Frontal cortex (tissue), 3 donors: ENCODE measurements at regions not wholly inside any gene's neighbourhood (a gene's known extent, or its start where the extent isn't known, plus 50 kb on each side); places are given as distances from the start of the nearest gene placed in this dataset.
"Not testable (repeated sequence)": the region's sequence is repeated elsewhere in the genome, so short reads cannot be mapped to it uniquely, and the experiment has no call there.

Experiments
- DNase-seq, 2 donors: peaks; one replicate each; pipeline ENCODE4 v3.0.0; 2012; ENCODE audit warnings: low spot score in 2 of 2
- FAIRE-seq: peaks from 2 replicates; lab custom pipeline; 2012; peaks lifted over from hg19 to GRCh38; lab: Jason Lieb, UNC
- donor health status: control.
- donor health status: control.
- donor health status: control.

DNA sequence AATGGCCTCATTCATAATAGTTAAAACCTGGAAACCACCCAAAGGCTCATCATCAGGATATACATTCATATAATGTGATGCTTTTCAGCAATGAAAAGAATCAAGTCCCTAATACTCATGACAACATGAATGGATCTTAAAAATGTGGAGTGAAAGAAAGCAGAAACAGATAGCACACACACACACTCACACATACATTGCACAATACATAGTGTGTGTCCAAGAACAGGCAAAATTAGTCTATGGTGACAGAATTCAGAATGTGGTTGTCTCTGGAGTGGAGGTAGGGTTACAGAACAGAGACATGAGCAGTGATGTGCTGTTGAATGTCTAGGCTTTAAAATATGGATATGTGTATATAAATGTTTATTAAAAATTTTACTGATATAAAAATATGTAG, 419.9 kb upstream of the PCDH15 start:
- no peak for FAIRE-seq
- DNase-seq, result no peak

- DNase-seq (no peak), FAIRE-seq (no peak)
These were observed 414.7 kb upstream of the PCDH15 start for GRCh38 chr10:55215699-55216098.

- FAIRE-seq (no peak), DNase-seq (no peak)
These were observed 413.6 kb upstream of the PCDH15 start for GRCh38 chr10:55214608-55215007.

DNA sequence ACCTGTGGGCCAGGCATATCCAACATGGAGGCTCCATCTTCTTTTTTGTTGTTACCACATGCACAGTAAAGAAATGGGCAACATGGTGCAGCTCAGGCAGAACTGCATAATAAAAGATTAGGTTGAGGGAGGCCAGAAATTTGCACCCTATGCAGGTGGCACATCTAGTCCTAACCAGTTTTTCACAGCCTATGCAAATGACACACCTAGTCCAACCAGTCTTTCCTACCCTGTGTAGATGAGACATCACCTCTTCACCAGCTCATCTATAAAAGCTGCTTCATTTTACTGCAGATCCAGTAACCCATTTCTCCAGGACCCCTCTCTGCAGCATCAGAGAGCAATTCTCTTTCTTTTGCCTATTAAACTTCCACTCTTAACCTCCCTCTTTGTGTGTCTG, 411.0 kb upstream of the PCDH15 start:
- FAIRE-seq, result no peak
- DNase-seq, result no peak

DNA sequence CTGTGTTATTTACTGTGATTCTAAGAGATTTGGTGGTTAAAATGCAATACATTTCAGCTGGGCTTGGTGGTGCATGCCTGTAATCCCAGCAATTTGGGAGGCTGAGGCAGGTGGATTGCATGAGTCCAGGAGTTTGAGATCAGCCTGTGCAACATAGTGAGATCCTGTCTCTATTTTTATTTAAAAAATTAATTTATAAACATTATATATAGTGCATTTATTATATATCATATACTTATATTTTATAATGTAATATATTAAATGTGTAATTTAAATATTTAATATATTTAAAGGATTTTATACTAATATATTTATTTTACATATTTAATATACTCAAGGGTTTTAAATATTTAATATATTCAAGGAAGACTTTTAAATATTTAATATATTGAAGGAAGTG, 402.8 kb upstream of the PCDH15 start:
- FAIRE-seq, result peak; percentile 98

GRCh38 chr10:55203319-55203718, 402.3 kb upstream of the PCDH15 start:
- no peak for FAIRE-seq
- no peak for DNase-seq

More for the DNA sequence above, 402.8 kb upstream of the PCDH15 start:
- DNase-seq, result no peak

GRCh38 chr10:55200020-55200419, 399.0 kb upstream of the PCDH15 start:
- DNase-seq (no peak), FAIRE-seq (no peak)

DNA sequence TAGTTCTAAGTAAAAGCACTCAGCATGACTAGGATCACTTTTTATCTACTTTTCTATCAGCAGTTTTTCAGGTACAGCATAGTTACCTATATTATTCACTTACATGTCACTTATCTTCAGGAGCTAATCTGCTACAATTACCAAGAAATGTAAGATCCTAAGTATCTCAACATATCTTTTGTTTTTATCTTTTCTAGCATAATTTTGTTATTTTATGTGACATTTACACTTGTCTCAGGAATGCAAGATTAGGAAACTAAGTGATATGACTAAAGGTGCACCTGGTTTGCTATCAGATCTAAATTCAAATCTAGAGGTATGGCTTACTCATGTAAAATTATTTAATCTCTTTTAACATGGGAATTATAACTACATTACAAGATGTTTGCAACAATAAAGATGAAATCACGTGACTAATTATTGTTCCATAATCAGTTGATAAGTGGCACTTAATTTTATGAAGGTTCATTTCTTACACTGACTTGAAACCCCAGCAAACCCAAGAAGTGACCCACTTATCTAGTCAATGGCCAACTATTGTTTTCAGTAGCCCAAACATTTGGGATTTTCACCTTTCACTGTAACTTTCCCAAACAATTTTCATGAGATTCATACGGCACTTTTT, 390.3 kb upstream of the PCDH15 start:
- FAIRE-seq (no peak), DNase-seq (no peak)

DNA sequence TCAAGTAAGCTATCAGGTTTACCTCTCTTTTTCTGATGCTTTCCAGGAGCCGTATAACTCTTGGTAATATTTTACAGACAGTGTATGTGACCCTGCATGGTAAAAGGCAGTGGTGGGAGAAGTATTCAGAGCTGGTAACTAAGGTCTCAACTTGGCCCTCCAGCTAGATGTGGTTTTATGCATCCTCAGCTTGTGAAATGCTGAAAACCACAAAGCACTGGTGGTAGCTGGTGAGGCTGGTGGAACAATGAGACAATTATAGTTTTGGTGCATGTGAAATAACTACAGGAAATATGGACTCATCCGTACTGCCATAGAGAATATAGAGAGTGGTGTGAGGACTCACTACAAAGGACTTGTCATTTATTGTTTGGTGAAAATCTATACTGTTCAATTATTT, 383.0 kb upstream of the PCDH15 start:
- no peak for FAIRE-seq

DNA sequence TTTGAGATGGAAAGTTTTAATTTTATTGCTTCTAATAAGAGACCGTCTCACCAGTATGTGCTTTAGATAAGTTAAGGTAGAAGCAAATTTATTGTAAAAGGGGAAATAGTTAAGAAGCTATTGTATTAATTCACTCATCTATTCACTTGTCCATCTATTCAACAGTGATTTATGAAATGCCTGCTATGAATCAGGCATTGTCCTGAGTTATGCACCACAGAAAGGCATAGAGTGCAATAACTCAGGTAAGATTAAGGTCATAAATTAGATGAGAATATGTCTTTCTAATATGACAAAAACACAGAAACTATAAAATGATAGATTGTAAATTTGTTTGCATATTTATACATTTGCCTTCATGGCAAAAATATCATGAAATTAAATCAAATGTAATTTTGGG, 379.3 kb upstream of the PCDH15 start:
- FAIRE-seq (no peak), DNase-seq (no peak)

More for the DNA sequence above, 383.0 kb upstream of the PCDH15 start:
- DNase-seq, result no peak

- no peak for DNase-seq
- FAIRE-seq, result no peak
These were observed 373.4 kb upstream of the PCDH15 start for GRCh38 chr10:55174419-55174818.

GRCh38 chr10:55169493-55169892, 368.5 kb upstream of the PCDH15 start:
- DNase-seq, result no peak
- no peak for FAIRE-seq

- DNase-seq, result no peak
- FAIRE-seq, result no peak
These were observed 367.3 kb upstream of the PCDH15 start for GRCh38 chr10:55168343-55168742.

DNA sequence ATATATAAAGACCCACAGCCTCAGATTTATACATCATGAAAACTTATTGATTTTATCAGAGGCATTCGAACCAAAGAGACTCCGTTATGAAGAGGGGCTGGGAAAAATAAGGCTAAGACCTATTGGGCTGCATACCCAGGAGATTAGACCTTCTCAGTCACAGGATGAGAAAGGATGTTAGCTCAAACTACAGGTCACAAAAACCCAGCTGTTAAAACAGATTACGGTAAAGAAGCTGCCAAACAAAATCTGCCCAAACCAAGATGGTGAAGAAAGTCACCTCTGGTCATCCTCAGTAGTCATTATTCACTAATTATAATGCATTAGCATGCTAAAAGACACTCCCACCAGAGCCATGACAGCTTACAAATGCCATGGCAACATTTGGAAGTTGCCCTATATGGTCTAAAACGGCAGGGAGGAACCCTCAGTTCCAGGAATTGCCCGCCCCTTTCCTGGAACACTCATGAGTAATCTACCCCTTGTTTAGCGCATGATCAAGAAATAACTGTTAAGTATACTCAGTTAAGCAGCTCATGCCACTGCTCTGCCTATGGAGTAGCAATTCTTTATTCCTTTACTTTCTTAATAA, 362.5 kb upstream of the PCDH15 start:
- FAIRE-seq (no peak), DNase-seq (no peak)

DNA sequence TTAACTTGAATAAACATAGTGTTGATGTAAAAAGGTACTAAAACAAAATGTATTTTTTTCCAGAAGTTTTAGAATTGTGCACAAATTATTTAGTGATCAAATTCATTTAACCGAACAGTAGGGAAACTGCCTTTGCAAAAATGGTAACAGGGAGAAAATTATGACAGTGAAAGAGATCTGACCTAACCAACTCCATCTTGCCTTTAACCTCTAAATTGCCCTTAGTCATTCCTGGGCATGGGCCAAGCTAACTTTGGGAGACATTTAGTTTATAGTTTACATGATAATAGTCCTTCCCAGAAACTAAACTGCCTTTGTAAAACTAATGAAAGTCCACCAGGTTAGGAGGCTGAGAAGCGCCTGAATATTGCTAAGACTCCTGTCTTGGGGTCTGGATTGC, 361.3 kb upstream of the PCDH15 start:
- not testable (repeated sequence) for FAIRE-seq, DNase-seq

GRCh38 chr10:55160655-55161283, 359.7 kb upstream of the PCDH15 start:
- DNase-seq (no peak), FAIRE-seq (no peak)

- FAIRE-seq (no peak), DNase-seq (no peak)
These were observed 357.6 kb upstream of the PCDH15 start for GRCh38 chr10:55158633-55159032.

GRCh38 chr10:55146032-55146431, 345.0 kb upstream of the PCDH15 start:
- FAIRE-seq (no peak), DNase-seq (no peak)

GRCh38 chr10:55144001-55144400, 343.0 kb upstream of the PCDH15 start:
- no peak for FAIRE-seq
- DNase-seq, result no peak

DNA sequence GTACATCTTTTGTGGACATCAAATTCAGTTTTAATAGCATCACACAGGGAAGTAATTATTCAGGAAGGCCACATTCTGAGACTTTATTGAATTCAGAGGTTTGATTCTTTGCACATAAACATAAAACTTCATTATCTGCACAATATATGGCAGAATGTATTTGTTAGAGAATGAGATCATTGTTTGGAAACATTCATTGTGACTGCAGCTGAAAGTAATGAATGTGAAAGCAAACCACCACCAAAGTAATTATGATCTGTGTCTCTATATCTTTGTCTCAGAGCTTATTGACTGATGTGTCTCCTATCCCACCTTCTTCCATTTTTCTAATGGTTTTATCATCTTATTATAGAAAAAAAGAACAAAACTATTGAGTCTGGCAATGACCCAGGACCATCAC, 340.9 kb upstream of the PCDH15 start:
- no peak for FAIRE-seq
- no peak for DNase-seq

- no peak for FAIRE-seq
- DNase-seq, result no peak
These were observed 336.0 kb upstream of the PCDH15 start for GRCh38 chr10:55137063-55137462.

DNA sequence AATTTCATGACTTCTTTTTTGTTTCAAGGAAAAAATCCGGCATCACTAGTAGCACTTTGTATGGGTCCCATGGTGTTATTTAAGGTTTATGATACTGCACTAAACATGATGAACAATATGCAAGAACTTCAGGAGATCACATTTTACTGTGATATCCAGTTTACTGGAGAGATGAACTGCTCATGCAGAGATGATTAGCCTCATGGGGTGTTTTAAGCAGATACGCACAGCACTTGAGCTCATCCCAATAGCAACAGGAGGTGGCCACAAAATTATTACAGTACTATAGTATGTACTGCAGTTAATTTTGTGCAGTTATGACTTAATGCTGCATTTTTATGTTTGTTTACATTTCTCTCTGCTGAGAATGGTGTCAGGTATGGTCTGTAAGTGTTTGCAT, 303.7 kb upstream of the PCDH15 start:
- DNase-seq, result no peak
- no peak for FAIRE-seq
